Neural cell (in vitro differentiated cells): ENCODE measurements at regions not wholly inside any gene's neighbourhood (a gene's known extent, or its start where the extent isn't known, plus 50 kb on each side); places are given as distances from the start of the nearest gene placed in this dataset.

ENCODE experiments used
- H2AFZ ChIP-seq: fragments of 200-600, 300-800 bp; sonication (generic), shearing (Covaris generic); 2 replicates; pipeline ENCODE4 v1.6.0; 2014; ENCODE audit warnings: low read depth, mild to moderate bottlenecking, antibody characterized with exemption, low read length, moderate library complexity
- H3F3A ChIP-seq: fragments of 200-600 bp; shearing (Covaris generic); 2 replicates; pipeline ENCODE4 v1.6.1; 2016; ENCODE audit warnings: mild to moderate bottlenecking, moderate library complexity, mixed read lengths, antibody characterized with exemption, low read length; ENCODE audit not compliant: insufficient read depth, poor library complexity, severe bottlenecking
- H3K27ac ChIP-seq: fragments of 200-600, 300-800 bp; sonication (generic), shearing (Covaris generic); 2 replicates; pipeline ENCODE4 v1.5.1; 2014; ENCODE audit warnings: mild to moderate bottlenecking, low read length, moderate library complexity
- H3K27me3 ChIP-seq: fragments of 300-800, 200-600 bp; sonication (generic), shearing (Covaris generic); 2 replicates; pipeline ENCODE4 v1.6.0; 2014; ENCODE audit warnings: mild to moderate bottlenecking, low read depth, low read length, moderate library complexity; ENCODE audit not compliant: insufficient read depth
- H3K36me3 ChIP-seq: fragments of 300-800, 200-600 bp; sonication (generic), shearing (Covaris generic); 2 replicates; pipeline ENCODE4 v1.5.1; 2014; ENCODE audit warnings: mild to moderate bottlenecking, antibody characterized with exemption, low read length, moderate library complexity; ENCODE audit not compliant: insufficient read depth
- H3K4me2 ChIP-seq: fragments of 300-800, 200-600 bp; sonication (generic), shearing (Covaris generic); 2 replicates; pipeline ENCODE4 v1.6.0; 2014; ENCODE audit warnings: mild to moderate bottlenecking, low read length
- H3K4me3 ChIP-seq: fragments of 300-800, 200-600 bp; sonication (generic), shearing (Covaris generic); 2 replicates; pipeline ENCODE4 v1.5.1; 2014; ENCODE audit warnings: mild to moderate bottlenecking, low read length, moderate library complexity
- H3K79me2 ChIP-seq: fragments of 200-600 bp; shearing (Covaris generic); replicated peaks from 2 replicates; pipeline ENCODE4 v1.6.0; 2014; ENCODE audit warnings: mild to moderate bottlenecking, low read length, moderate library complexity; ENCODE audit not compliant: insufficient read depth
- H3K9ac ChIP-seq: fragments of 300-800, 200-600 bp; sonication (generic), shearing (Covaris generic); 2 replicates; pipeline ENCODE4 v1.6.1; 2016; ENCODE audit warnings: mild to moderate bottlenecking, low read length, mixed read lengths
- H3K9me2 ChIP-seq: fragments of 200-600 bp; shearing (Covaris generic); 2 replicates; pipeline ENCODE4 v1.6.1; 2016; ENCODE audit warnings: mild to moderate bottlenecking, low read length, mixed read lengths; ENCODE audit not compliant: insufficient read depth
- H3K9me3 ChIP-seq: fragments of 200-600, 300-800 bp; sonication (generic), shearing (Covaris generic); 2 replicates; pipeline ENCODE4 v1.6.1; 2016; ENCODE audit warnings: mild to moderate bottlenecking, mixed run types, low read length, moderate library complexity, mixed read lengths
- H4K20me1 ChIP-seq: fragments of 200-600 bp; shearing (Covaris generic); 2 replicates; pipeline ENCODE4 v1.6.1; 2016; ENCODE audit warnings: mild to moderate bottlenecking, mixed run types; ENCODE audit not compliant: insufficient read depth
- EP300 ChIP-seq: fragments of 450-650 bp; conservative IDR thresholded peaks from 2 replicates; pipeline ENCODE4 v1.6.1; 2014; ENCODE audit warnings: antibody characterized with exemption, mild to moderate bottlenecking, moderate library complexity; ENCODE audit not compliant: poor library complexity, severe bottlenecking
- EZH2 ChIP-seq: fragments of 200-600, 300-800 bp; shearing (Covaris generic), sonication (generic); IDR thresholded peaks from 2 replicates; pipeline ENCODE4 v1.6.1; 2014; ENCODE audit warnings: antibody characterized with exemption, low read length, borderline replicate concordance, mild to moderate bottlenecking; ENCODE audit not compliant: insufficient read depth, poor library complexity, severe bottlenecking
- MXI1 ChIP-seq: fragments of 450-650 bp; conservative IDR thresholded peaks from 2 replicates; pipeline ENCODE4 v1.6.1; 2014; ENCODE audit warnings: antibody characterized with exemption, mild to moderate bottlenecking; ENCODE audit not compliant: poor library complexity, severe bottlenecking
- POLR2AphosphoS5 ChIP-seq: IDR thresholded peaks from 2 replicates; pipeline ENCODE4 v1.6.1; 2012
- RAD21 ChIP-seq: fragments of 450-650 bp; conservative IDR thresholded peaks from 2 replicates; pipeline ENCODE4 v1.6.1; 2014; ENCODE audit warnings: antibody characterized with exemption, mild to moderate bottlenecking, moderate library complexity
- SMC3 ChIP-seq: fragments of 450-650 bp; conservative IDR thresholded peaks from 2 replicates; pipeline ENCODE4 v1.6.1; 2014; ENCODE audit warnings: antibody characterized with exemption, mild to moderate bottlenecking, moderate library complexity; ENCODE audit not compliant: poor library complexity
- TAF1 ChIP-seq: IDR thresholded peaks from 2 replicates; pipeline ENCODE4 v1.6.1; 2012; ENCODE audit warnings: low read depth
- TF ChIP-seq, protein P1 (sequence below): fragments of 450-650 bp; IDR thresholded peaks from 2 replicates; pipeline ENCODE4 v1.5.1; 2014; ENCODE audit warnings: antibody characterized with exemption, mild to moderate bottlenecking, moderate library complexity; ENCODE audit not compliant: poor library complexity, severe bottlenecking
- TF ChIP-seq, protein P2 (sequence below): IDR thresholded peaks from 2 replicates; pipeline ENCODE4 v1.6.1; 2012; ENCODE audit warnings: borderline replicate concordance

DNA sequence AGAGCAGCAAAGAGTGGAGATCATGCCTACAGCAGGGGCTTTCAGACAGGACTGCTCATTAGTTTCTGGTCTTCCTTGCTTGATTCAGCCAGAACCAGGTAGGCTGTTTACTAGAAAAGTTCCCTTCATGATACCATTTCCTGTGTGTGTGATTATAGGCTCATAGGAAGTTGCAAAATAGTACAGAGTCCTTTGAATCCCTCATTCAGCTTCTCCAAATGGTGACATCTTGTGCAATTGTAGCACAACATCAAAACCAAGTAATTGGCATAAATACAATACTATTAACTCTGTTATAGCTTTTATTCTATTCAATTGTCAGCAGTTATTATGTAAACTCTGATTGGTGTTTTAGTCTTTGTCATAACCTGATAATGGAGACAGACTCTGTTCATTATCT is 347.3 kb upstream of the CDH4 start:
- Histone ChIP-seq H3F3A (no peaks in the 10 kb centered on the region), H3K79me2 (no peaks in the 10 kb centered on the region), H2AFZ (no peak overlapping the region), H4K20me1 (no peaks in the 10 kb centered on the region), H3K9ac (no peak overlapping the region), H3K9me3 (no peaks in the 10 kb centered on the region), H3K36me3 (no peaks in the 10 kb centered on the region), H3K27me3 (no peaks in the 10 kb centered on the region), H3K4me2 (no peak overlapping the region), H3K9me2 (no peaks in the 10 kb centered on the region), H3K4me3 (no peak overlapping the region), H3K27ac (no peak overlapping the region)
- no peak for TF ChIP-seq POLR2AphosphoS5
- TF ChIP-seq EZH2 = no peak
- TF ChIP-seq TAF1 = no peak
- TF ChIP-seq, protein P1, sequence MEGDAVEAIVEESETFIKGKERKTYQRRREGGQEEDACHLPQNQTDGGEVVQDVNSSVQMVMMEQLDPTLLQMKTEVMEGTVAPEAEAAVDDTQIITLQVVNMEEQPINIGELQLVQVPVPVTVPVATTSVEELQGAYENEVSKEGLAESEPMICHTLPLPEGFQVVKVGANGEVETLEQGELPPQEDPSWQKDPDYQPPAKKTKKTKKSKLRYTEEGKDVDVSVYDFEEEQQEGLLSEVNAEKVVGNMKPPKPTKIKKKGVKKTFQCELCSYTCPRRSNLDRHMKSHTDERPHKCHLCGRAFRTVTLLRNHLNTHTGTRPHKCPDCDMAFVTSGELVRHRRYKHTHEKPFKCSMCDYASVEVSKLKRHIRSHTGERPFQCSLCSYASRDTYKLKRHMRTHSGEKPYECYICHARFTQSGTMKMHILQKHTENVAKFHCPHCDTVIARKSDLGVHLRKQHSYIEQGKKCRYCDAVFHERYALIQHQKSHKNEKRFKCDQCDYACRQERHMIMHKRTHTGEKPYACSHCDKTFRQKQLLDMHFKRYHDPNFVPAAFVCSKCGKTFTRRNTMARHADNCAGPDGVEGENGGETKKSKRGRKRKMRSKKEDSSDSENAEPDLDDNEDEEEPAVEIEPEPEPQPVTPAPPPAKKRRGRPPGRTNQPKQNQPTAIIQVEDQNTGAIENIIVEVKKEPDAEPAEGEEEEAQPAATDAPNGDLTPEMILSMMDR = no peak
- TF ChIP-seq, protein P2, sequence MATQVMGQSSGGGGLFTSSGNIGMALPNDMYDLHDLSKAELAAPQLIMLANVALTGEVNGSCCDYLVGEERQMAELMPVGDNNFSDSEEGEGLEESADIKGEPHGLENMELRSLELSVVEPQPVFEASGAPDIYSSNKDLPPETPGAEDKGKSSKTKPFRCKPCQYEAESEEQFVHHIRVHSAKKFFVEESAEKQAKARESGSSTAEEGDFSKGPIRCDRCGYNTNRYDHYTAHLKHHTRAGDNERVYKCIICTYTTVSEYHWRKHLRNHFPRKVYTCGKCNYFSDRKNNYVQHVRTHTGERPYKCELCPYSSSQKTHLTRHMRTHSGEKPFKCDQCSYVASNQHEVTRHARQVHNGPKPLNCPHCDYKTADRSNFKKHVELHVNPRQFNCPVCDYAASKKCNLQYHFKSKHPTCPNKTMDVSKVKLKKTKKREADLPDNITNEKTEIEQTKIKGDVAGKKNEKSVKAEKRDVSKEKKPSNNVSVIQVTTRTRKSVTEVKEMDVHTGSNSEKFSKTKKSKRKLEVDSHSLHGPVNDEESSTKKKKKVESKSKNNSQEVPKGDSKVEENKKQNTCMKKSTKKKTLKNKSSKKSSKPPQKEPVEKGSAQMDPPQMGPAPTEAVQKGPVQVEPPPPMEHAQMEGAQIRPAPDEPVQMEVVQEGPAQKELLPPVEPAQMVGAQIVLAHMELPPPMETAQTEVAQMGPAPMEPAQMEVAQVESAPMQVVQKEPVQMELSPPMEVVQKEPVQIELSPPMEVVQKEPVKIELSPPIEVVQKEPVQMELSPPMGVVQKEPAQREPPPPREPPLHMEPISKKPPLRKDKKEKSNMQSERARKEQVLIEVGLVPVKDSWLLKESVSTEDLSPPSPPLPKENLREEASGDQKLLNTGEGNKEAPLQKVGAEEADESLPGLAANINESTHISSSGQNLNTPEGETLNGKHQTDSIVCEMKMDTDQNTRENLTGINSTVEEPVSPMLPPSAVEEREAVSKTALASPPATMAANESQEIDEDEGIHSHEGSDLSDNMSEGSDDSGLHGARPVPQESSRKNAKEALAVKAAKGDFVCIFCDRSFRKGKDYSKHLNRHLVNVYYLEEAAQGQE = no peak
- TF ChIP-seq EP300 = no peak
- no peak for TF ChIP-seq MXI1
- TF ChIP-seq RAD21 = no peak
- no peak for TF ChIP-seq SMC3

- Histone ChIP-seq H4K20me1 (no peaks in the 10 kb centered on the region), H3K79me2 (no peaks in the 10 kb centered on the region), H3K36me3 (no peaks in the 10 kb centered on the region), H3K27me3 (no peaks in the 10 kb centered on the region), H2AFZ (no peak overlapping the region), H3K9me2 (no peaks in the 10 kb centered on the region), H3K4me3 (no peak overlapping the region), H3K4me2 (no peak overlapping the region), H3K9ac (no peak overlapping the region), H3F3A (no peaks in the 10 kb centered on the region), H3K9me3 (no peaks in the 10 kb centered on the region), H3K27ac (no peak overlapping the region)
- no peak for TF ChIP-seq SMC3
- no peak for TF ChIP-seq EZH2
- TF ChIP-seq POLR2AphosphoS5 = no peak
- no peak for TF ChIP-seq EP300
- TF ChIP-seq, protein P1 = no peak
These were observed 346.1 kb upstream of the CDH4 start for GRCh38 chr20:60905919-60906318.
